H9 (cell line): ENCODE measurements at regions not wholly inside any gene's neighbourhood (a gene's known extent, or its start where the extent isn't known, plus 50 kb on each side); places are given as distances from the start of the nearest gene placed in this dataset.

Source experiments
- DNase-seq: peaks from one replicate; pipeline ENCODE4 v3.0.0-alpha.2; 2017
- H2AFZ ChIP-seq: one replicate; pipeline ENCODE4 v1.6.1; 2013; ENCODE audit warnings: mild to moderate bottlenecking, low read length, control low read depth, moderate library complexity
- H2AK5ac ChIP-seq: 2 replicates; pipeline ENCODE4 v1.6.1; 2013; ENCODE audit warnings: low read length, control low read depth, mixed read lengths; ENCODE audit not compliant: insufficient read length
- H2BK120ac ChIP-seq: one replicate; pipeline ENCODE4 v1.6.1; 2013; ENCODE audit warnings: low read depth, mild to moderate bottlenecking, low read length, control low read depth, inconsistent platforms; ENCODE audit not compliant: poor library complexity, severe bottlenecking
- H2BK12ac ChIP-seq: 2 replicates; pipeline ENCODE4 v1.6.1; 2013; ENCODE audit warnings: low read length, control low read depth, mixed read lengths, low read depth; ENCODE audit not compliant: insufficient read length
- H2BK15ac ChIP-seq: 2 replicates; pipeline ENCODE4 v1.6.1; 2013; ENCODE audit warnings: low read depth, low read length, control low read depth
- H2BK20ac ChIP-seq: one replicate; pipeline ENCODE4 v1.6.1; 2013; ENCODE audit warnings: low read depth, mild to moderate bottlenecking, low read length, control low read depth, inconsistent platforms; ENCODE audit not compliant: poor library complexity, severe bottlenecking
- H2BK5ac ChIP-seq: 2 replicates; pipeline ENCODE4 v1.6.1; 2013; ENCODE audit warnings: low read length, control low read depth, mixed read lengths; ENCODE audit not compliant: insufficient read length
- H3K14ac ChIP-seq: 2 replicates; pipeline ENCODE4 v1.6.1; 2013; ENCODE audit warnings: low read length, control low read depth; ENCODE audit not compliant: insufficient read depth
- H3K18ac ChIP-seq: 2 replicates; pipeline ENCODE4 v1.6.1; 2013; ENCODE audit warnings: low read depth, mild to moderate bottlenecking, mixed read lengths, low read length, control low read depth; ENCODE audit not compliant: insufficient read length
- H3K23ac ChIP-seq: 2 replicates; pipeline ENCODE4 v1.6.1; 2013; ENCODE audit warnings: low read length, control low read depth, mixed read lengths, low read depth; ENCODE audit not compliant: insufficient read length
- H3K23me2 ChIP-seq: 2 replicates; pipeline ENCODE4 v1.6.1; 2013; ENCODE audit warnings: low read depth, mild to moderate bottlenecking, mixed read lengths, low read length, control low read depth; ENCODE audit not compliant: insufficient read length, poor library complexity, severe bottlenecking
- H3K27ac ChIP-seq: 2 replicates; pipeline ENCODE4 v1.5.1; 2013; ENCODE audit warnings: low read length, control low read depth, mixed read lengths, low read depth; ENCODE audit not compliant: insufficient read length
- H3K27me3 ChIP-seq: 2 replicates; pipeline ENCODE4 v1.6.1; 2013; ENCODE audit warnings: low read length, control low read depth, inconsistent platforms; ENCODE audit not compliant: insufficient read depth
- H3K4ac ChIP-seq: 2 replicates; pipeline ENCODE4 v1.6.1; 2013; ENCODE audit warnings: low read depth, mild to moderate bottlenecking, control low read depth, inconsistent platforms, low read length, moderate library complexity
- H3K4me1 ChIP-seq: 2 replicates; pipeline ENCODE4 v1.6.1; 2013; ENCODE audit warnings: low read length, control low read depth, inconsistent platforms; ENCODE audit not compliant: insufficient read depth
- H3K4me2 ChIP-seq: 2 replicates; pipeline ENCODE4 v1.6.1; 2013; ENCODE audit warnings: low read length, control low read depth, mixed read lengths; ENCODE audit not compliant: insufficient read length, insufficient read depth
- H3K56ac ChIP-seq: 2 replicates; pipeline ENCODE4 v1.6.1; 2013; ENCODE audit warnings: low read depth, mild to moderate bottlenecking, mixed read lengths, low read length, control low read depth; ENCODE audit not compliant: insufficient read length
- H3K79me1 ChIP-seq: 2 replicates; pipeline ENCODE4 v1.6.1; 2013; ENCODE audit warnings: low read depth, mild to moderate bottlenecking, moderate library complexity, low read length, control low read depth, inconsistent platforms; ENCODE audit not compliant: insufficient read depth, poor library complexity, severe bottlenecking
- H3K79me2 ChIP-seq: 2 replicates; pipeline ENCODE4 v1.6.1; 2013; ENCODE audit warnings: low read length, control low read depth, inconsistent platforms; ENCODE audit not compliant: insufficient read depth
- H3K9ac ChIP-seq: 2 replicates; pipeline ENCODE4 v1.6.1; 2013; ENCODE audit warnings: low read length, control low read depth, mixed read lengths; ENCODE audit not compliant: insufficient read length; ENCODE audit errors: extremely low read depth
- H3K9me3 ChIP-seq: one replicate; pipeline ENCODE4 v1.6.1; 2013; ENCODE audit warnings: low read depth, low read length, inconsistent platforms; ENCODE audit not compliant: control insufficient read depth
- H3T11ph ChIP-seq: one replicate; pipeline ENCODE4 v1.6.1; 2013; ENCODE audit warnings: mild to moderate bottlenecking, low read length, control low read depth, inconsistent platforms
- H4K20me1 ChIP-seq: one replicate; pipeline ENCODE4 v1.6.1; 2013; ENCODE audit not compliant: control insufficient read depth, insufficient read length, insufficient read depth
- H4K5ac ChIP-seq: 2 replicates; pipeline ENCODE4 v1.6.1; 2013; ENCODE audit warnings: low read depth, mild to moderate bottlenecking, mixed read lengths, low read length, control low read depth; ENCODE audit not compliant: insufficient read length
- H4K8ac ChIP-seq: replicated peaks from 2 replicates; pipeline ENCODE4 v1.6.1; 2013; ENCODE audit warnings: low read length, control low read depth, mixed read lengths, low read depth; ENCODE audit not compliant: insufficient read length
- H4K91ac ChIP-seq: 2 replicates; pipeline ENCODE4 v1.6.1; 2013; ENCODE audit warnings: low read depth, mild to moderate bottlenecking, moderate library complexity, mixed read lengths, low read length, control low read depth; ENCODE audit not compliant: insufficient read length
- H3K27ac Mint-ChIP-seq, 3 experiments: 2 replicates in 2 of 3; 3 replicates in 1 of 3; pipeline ENCODE4 v1.8.0; 2020 to 2021; ENCODE audit warnings: mixed read lengths in 3 of 3, mild to moderate bottlenecking in 1 of 3, moderate library complexity in 1 of 3
- H3K27me3 Mint-ChIP-seq: 2 replicates; pipeline ENCODE4 v1.8.0; 2021; ENCODE audit warnings: low read depth, mild to moderate bottlenecking, moderate library complexity, mixed read lengths
- H3K36me3 Mint-ChIP-seq, 3 experiments: 2 replicates in 2 of 3; 3 replicates in 1 of 3; pipeline ENCODE4 v1.8.0; 2020 to 2021; ENCODE audit warnings: low read depth in 3 of 3, mixed read lengths in 3 of 3; ENCODE audit not compliant: insufficient read depth in 1 of 3
- H3K4me1 Mint-ChIP-seq, 2 experiments: 2 replicates each; pipeline ENCODE4 v1.8.0; 2020; ENCODE audit warnings: mixed read lengths in 2 of 2
- H3K4me3 Mint-ChIP-seq, 2 experiments: 2 replicates in 1 of 2; 3 replicates in 1 of 2; pipeline ENCODE4 v1.8.0; 2020 to 2021; ENCODE audit warnings: mild to moderate bottlenecking in 2 of 2, mixed read lengths in 2 of 2, moderate library complexity in 1 of 2
- H3K9me3 Mint-ChIP-seq, 2 experiments: 2 replicates in 1 of 2; 3 replicates in 1 of 2; pipeline ENCODE4 v1.8.0; 2020; ENCODE audit warnings: mild to moderate bottlenecking in 2 of 2, mixed read lengths in 2 of 2, moderate library complexity in 1 of 2
- CTCF ChIP-seq: fragments of 200-600 bp; sonication (generic); conservative IDR thresholded peaks from 3 replicates; pipeline ENCODE4 v1.8.0; 2021; ENCODE audit warnings: antibody characterized with exemption, mild to moderate bottlenecking
- WGBS: extraction: QIAGEN DNeasy Blood & Tissue Kit; methylation state at CpG from one replicate; pipeline ENCODE4 v1.1.7; 2013; ENCODE audit warnings: missing lambda C conversion rate, low lambda C conversion rate, mixed read lengths; ENCODE audit not compliant: insufficient read length; ENCODE audit errors: extremely low coverage; 5-methylcytosine and 5-hydroxymethylcytosine counted together

DNA sequence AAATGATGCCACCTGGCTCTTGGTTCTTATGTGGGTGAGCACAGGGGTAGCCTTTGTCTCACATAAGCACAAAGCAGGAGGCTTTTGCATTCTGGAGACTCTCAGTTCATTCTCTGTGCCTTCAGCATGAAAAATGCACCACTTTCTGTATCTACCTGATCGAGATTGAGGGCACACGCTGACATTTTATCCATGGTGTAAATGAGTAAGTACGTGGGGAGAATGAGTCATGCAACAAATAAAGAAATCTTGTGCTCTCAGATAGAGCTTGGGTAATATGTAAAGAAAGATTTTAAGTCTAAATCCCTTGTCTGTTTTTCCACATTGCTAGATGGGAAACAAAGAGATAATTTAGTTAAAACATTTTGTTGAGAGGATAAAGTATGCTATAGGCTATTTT is 607.2 kb upstream of the WWC1 start:
- Histone ChIP-seq H2AK5ac (no peak overlapping the region), H4K5ac (no peak overlapping the region), H4K91ac (no peak overlapping the region), H3K9ac (no peak overlapping the region), H3K4ac (no peak overlapping the region), H2BK12ac (no peak overlapping the region), H3K56ac (no peak overlapping the region), H3K9me3 (no peaks in the 10 kb centered on the region), H2BK120ac (no peak overlapping the region), H3K18ac (no peak overlapping the region), H3K27me3 (no peaks in the 10 kb centered on the region), H2AFZ (no peak overlapping the region), H4K8ac (no peak overlapping the region), H4K20me1 (no peaks in the 10 kb centered on the region), H3K23ac (no peak overlapping the region), H3K14ac (no peak overlapping the region), H3K23me2 (no peaks in the 10 kb centered on the region), H3K79me1 (no peaks in the 10 kb centered on the region), H3K4me1 (no peaks in the 10 kb centered on the region), H3T11ph (no peak overlapping the region), H2BK15ac (no peak overlapping the region), H3K4me2 (no peak overlapping the region), H3K79me2 (no peaks in the 10 kb centered on the region), H3K27ac (no peak overlapping the region), H2BK5ac (no peak overlapping the region), H2BK20ac (no peak overlapping the region)
- DNase-seq = no peak
- Mint-ChIP-seq H3K36me3 (peaks cover 0 to 6% (median 0%) of the 10 kb centered on the region in 3 experiments; a peak in 3 of 7 replicates), H3K9me3 (peaks cover 0 to 13% of the 10 kb centered on the region in 2 experiments; a peak in 2 of 5 replicates), H3K4me1 (peaks cover 3 to 6% of the 10 kb centered on the region in 2 experiments; a peak in 2 of 4 replicates), H3K4me3 (no peak overlapping the region), H3K27ac (no peak overlapping the region), H3K27me3 (no peaks in the 10 kb centered on the region)
- no peak for TF ChIP-seq CTCF
- WGBS = no CpG with 5 or more reads among the region's 3 CpGs
